ENCODE measurements at regions not wholly inside any gene's neighbourhood (a gene's known extent, or its start where the extent isn't known, plus 50 kb on each side); places are given as distances from the start of the nearest gene placed in this dataset.

- TF ChIP-seq CTCF (IDR thresholded peaks at IDR 0.05; ENCODE audit: low read depth, low read length), result no peak
- no peak for TF ChIP-seq EZH2phosphoT487 (IDR thresholded peaks at IDR 0.05; ENCODE audit: low read depth)
Measured at GRCh38 chr11:128208329-128209137, 378.8 kb downstream of the ETS1 start.

Measured in OCI-LY3 (cell line).